Immature natural killer cell (primary cell): ENCODE measurements at regions not wholly inside any gene's neighbourhood (a gene's known extent, or its start where the extent isn't known, plus 50 kb on each side); places are given as distances from the start of the nearest gene placed in this dataset.

ENCODE experiments used
- DNase-seq, 3 donors: peaks; one replicate each; pipeline ENCODE4 v3.0.0; 2022; ENCODE audit warnings: mixed read lengths in 1 of 3
- H3K27ac Mint-ChIP-seq, 6 donors: one replicate each; pipeline ENCODE4 v1.8.0; 2020; ENCODE audit warnings: mixed read lengths in 6 of 6, mild to moderate bottlenecking in 5 of 6, inconsistent platforms in 4 of 6, moderate library complexity in 3 of 6
- H3K27me3 Mint-ChIP-seq, 3 donors: one replicate each; pipeline ENCODE4 v1.8.0; 2020 to 2021; ENCODE audit warnings: low read depth in 3 of 3, mild to moderate bottlenecking in 3 of 3, mixed read lengths in 3 of 3, moderate library complexity in 3 of 3, inconsistent platforms in 1 of 3
- H3K36me3 Mint-ChIP-seq, 3 donors: one replicate each; pipeline ENCODE4 v1.8.0; 2020; ENCODE audit warnings: mixed read lengths in 3 of 3, inconsistent platforms in 2 of 3, mild to moderate bottlenecking in 2 of 3
- H3K4me1 Mint-ChIP-seq, 2 donors: one replicate each; pipeline ENCODE4 v1.8.0; 2020; ENCODE audit warnings: inconsistent platforms in 2 of 2, mild to moderate bottlenecking in 2 of 2, mixed read lengths in 2 of 2, moderate library complexity in 1 of 2
- H3K4me3 Mint-ChIP-seq, 5 donors: one replicate each; pipeline ENCODE4 v1.8.0; 2020; ENCODE audit warnings: mild to moderate bottlenecking in 5 of 5, mixed read lengths in 5 of 5, inconsistent platforms in 3 of 5, moderate library complexity in 3 of 5
- H3K9me3 Mint-ChIP-seq, 6 donors: one replicate each; pipeline ENCODE4 v1.8.0; 2020; ENCODE audit warnings: mild to moderate bottlenecking in 6 of 6, mixed read lengths in 6 of 6, inconsistent platforms in 4 of 6, moderate library complexity in 3 of 6

DNA sequence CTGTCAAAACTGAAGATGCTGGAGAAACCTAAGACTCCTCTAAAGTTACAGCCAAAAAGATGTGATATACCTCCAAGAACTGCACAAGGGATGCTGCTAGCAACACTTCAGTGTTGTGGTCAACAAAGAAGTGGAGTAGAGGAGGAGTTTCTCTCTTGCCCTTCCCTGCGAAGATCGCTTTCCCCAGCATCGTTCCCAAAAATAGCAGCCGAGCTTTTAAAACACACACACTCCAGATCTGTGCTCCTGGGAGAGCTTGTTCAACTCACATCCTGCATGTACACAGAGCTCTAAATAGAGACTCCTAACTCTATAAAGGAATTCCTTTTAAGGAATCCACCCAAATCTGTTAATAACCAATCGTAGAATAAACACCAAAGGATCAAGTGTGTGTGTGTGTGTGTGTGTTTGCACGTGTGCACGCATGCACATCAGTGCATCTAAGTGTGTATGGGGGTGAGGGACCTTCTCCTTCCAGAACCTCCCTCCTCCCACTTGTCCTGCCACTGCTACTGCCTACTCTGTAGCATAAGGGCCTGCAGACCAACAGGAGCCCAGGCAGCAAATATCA, 58.5 kb downstream of the PSMG1 start:
- H3K27me3 Mint-ChIP-seq, result peaks cover 3 to 8% (median 6%) of the 10 kb centered on the region in 3 donors
- H3K27ac Mint-ChIP-seq, result no peak overlapping the region
- peaks cover 0 to 7% (median under 1%) of the 10 kb centered on the region in 6 donors for H3K9me3 Mint-ChIP-seq
- peaks cover 21 to 22% of the 10 kb centered on the region in 2 donors for H3K4me1 Mint-ChIP-seq
- H3K4me3 Mint-ChIP-seq, result no peak overlapping the region
- H3K36me3 Mint-ChIP-seq, result peaks cover 0 to 3% (median 0%) of the 10 kb centered on the region in 3 donors
- no peak for DNase-seq

DNA sequence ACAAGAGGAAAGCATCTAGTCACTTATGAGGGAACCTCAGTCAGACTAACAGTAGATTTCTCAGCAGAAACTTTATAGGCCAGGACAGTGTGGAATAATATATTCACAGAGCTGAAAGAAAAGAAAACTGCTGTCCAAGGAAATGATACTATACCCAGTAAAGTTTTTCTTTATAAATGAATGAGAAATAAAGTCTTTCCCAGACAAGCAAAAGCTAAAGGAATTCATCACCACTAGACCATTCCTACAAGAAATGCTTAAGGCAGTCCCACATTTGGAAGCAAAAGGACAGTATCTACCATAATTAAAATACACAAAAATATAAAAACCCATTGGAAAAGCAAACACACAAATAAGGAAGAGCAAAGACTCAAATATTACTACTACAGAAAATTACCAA, 59.9 kb downstream of the PSMG1 start:
- DNase-seq, result no peak
- peaks cover 0 to 7% (median under 1%) of the 10 kb centered on the region in 6 donors for H3K9me3 Mint-ChIP-seq

DNA sequence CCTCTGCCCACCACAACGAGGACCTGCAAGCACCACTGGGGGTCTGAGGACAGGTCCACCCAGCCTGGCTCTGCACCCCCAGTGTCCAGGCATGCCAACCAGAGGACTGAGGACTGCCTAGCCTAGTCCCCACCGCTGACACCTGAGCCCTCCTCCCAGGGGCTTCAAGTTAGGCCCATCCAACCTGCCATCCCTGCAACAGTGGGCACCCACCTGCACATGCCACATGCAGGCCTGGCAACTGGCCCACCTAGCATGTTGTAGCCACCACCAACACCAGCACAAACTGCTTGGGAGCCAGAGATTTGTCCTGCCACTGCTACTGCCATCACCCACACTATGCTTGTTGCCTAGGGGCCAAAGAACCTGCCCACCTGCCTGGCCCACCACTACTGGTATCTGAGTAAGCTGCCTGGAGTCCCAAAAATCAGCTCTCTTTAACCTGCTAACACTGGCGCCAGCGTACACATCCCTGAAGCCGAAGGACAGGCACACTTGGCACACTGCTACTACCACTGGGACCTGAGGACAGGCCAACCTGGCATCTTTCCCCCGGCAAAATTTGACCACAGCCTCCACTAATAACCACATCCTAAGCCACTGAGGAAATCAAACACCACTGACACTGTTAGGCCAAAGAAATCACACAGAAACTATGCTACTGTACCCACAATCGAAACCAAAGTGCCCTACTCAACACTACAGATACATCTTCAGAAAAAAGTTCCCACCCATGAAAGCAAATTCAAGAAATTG, 61.5 kb downstream of the PSMG1 start:
- Mint-ChIP-seq H3K9me3 (peaks cover 0 to 7% (median under 1%) of the 10 kb centered on the region in 6 donors), H3K36me3 (peaks cover 0 to 3% (median 0%) of the 10 kb centered on the region in 3 donors), H3K27ac (peak overlapping the region; percentile 2 to 58 (median 18)), H3K27me3 (peaks cover 3 to 6% (median 5%) of the 10 kb centered on the region in 3 donors), H3K4me3 (peak overlapping the region; percentile 21 to 70 (median 53)), H3K4me1 (peaks cover 21 to 22% of the 10 kb centered on the region in 2 donors)
- DNase-seq, result peak; percentile 42 to 49 (median 46)

More for the DNA sequence above, 59.9 kb downstream of the PSMG1 start:
- H3K36me3 Mint-ChIP-seq, result peaks cover 0 to 3% (median 0%) of the 10 kb centered on the region in 3 donors
- H3K4me3 Mint-ChIP-seq, result no peak overlapping the region
- peaks cover 21 to 22% of the 10 kb centered on the region in 2 donors for H3K4me1 Mint-ChIP-seq
- H3K27me3 Mint-ChIP-seq, result peaks cover 3 to 5% (median 5%) of the 10 kb centered on the region in 3 donors
- H3K27ac Mint-ChIP-seq, result no peak overlapping the region

DNA sequence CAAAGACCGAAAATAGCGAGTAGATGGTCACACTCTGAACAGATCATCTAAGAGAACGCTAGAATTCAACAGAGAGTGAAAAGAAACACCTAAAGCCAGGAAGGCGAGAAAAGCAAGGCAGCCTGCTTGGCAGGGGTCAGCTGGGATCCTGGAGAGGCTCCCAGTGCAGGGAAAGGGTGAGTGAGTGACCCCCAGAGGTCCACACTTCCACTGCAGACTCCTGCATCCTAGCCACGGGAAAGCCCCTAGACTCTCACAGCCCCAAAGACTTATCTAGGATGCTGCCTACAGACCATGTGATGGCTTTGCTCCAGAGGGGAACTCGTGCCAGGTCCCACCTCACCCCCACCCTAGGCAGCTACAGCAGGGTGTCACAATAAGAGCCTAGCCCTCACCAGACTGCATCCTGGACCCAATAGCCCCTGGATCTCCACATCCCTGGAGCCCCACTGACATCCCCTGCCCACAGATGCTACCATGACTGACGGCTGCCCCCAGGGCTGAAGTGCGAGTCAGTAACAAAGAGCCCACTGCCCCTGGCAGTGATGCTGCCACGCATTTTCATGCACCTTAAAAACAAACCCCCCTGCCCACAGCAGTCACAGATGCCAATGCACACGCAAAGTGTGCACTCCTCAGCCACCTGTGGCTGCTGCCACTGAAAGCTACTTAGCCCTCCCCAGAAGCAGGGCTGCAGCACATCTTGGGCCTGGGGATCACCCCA, 62.2 kb downstream of the PSMG1 start:
- H3K4me1 Mint-ChIP-seq, result peaks cover 21 to 22% of the 10 kb centered on the region in 2 donors
- peaks cover 0 to 8% (median under 1%) of the 10 kb centered on the region in 6 donors for H3K9me3 Mint-ChIP-seq
- no peak overlapping the region for H3K4me3 Mint-ChIP-seq
- H3K27ac Mint-ChIP-seq, result no peak overlapping the region
- H3K36me3 Mint-ChIP-seq, result peaks cover 0 to 3% (median 0%) of the 10 kb centered on the region in 3 donors
- peaks cover 3 to 6% (median 4%) of the 10 kb centered on the region in 3 donors for H3K27me3 Mint-ChIP-seq
- no peak for DNase-seq

DNA sequence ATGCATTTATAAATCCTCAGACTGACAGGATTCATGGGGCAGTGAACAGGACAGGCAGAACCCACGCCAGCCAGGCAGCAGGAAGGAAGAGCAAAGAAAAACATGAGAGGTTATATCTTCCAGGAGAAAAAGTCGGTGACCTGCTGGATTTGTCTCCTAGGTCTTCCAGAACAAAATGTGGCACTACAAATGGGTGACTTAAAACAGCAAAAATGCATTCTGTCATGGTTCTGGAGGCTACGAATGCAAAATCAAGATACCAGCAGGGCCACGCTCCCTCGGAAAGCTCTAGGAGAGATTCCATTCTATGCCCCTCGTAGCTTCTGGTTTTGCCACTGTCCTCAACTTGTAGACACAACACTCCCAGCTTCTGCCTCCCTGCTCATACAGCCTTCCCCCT, 63.4 kb downstream of the PSMG1 start:
- no peak overlapping the region for H3K27ac Mint-ChIP-seq
- peaks cover 0 to 3% (median 0%) of the 10 kb centered on the region in 3 donors for H3K36me3 Mint-ChIP-seq
- H3K9me3 Mint-ChIP-seq, result peaks cover 0 to 9% (median under 1%) of the 10 kb centered on the region in 6 donors
- no peak overlapping the region for H3K4me3 Mint-ChIP-seq
- no peak for DNase-seq
- H3K27me3 Mint-ChIP-seq, result peaks cover 3 to 5% (median 4%) of the 10 kb centered on the region in 3 donors
- peaks cover 17 to 22% of the 10 kb centered on the region in 2 donors for H3K4me1 Mint-ChIP-seq

DNA sequence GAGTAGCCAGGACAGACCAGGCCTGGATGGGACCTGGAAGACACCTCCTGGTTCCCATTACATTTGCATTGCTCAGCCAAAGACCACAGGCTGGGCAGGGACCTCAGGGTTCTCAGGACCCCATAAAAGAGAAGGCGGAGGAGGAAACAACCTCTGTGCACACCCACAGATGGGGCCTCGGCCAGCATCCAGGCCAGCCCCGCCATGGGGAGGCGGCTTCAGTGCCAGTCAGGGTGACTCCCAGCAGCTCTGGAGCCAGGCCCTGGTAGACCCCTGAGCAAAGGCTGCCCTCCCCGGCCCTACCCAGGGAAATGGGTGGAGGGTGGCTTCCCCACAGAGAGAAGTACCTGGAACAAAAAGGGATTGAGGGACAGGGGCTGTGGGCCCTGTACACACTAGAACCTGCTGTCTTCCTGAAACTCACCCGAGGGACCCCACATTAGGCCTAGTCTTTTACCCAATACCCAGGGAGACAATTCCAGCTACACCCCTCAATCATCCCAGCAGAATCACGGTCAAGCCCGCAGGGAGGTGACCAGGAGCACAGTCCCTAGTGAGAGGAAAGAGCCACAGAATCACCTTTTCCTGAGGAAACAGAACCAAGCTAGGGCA, 64.5 kb downstream of the PSMG1 start:
- H3K4me1 Mint-ChIP-seq, result peaks cover 17 to 22% of the 10 kb centered on the region in 2 donors
- no peak for DNase-seq
- peaks cover 3 to 4% (median 3%) of the 10 kb centered on the region in 3 donors for H3K27me3 Mint-ChIP-seq
- no peak overlapping the region for H3K4me3 Mint-ChIP-seq
- peaks cover 0 to 9% (median under 1%) of the 10 kb centered on the region in 6 donors for H3K9me3 Mint-ChIP-seq
- H3K27ac Mint-ChIP-seq, result no peak overlapping the region
- H3K36me3 Mint-ChIP-seq, result peaks cover 0 to 3% (median 0%) of the 10 kb centered on the region in 3 donors

DNA sequence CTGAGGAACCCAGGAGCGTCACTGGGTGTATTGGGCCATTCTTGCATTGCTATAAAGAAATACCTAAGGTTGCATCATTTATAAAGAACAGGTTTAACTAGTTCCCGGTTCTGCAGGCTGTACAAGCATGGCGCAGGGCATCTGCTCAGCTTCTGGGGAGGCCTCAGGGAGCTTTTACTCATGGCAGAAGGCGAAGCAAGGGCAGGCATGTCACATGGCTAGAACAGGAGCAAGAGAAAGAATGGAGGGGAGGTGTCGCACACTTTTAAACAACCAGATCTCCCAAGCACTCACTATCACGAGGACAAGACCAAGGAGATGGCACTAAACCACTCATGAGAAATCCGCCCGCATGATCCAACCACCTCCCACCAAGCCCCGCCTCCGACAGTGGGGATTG, 65.2 kb downstream of the PSMG1 start:
- peaks cover 0 to 8% (median under 1%) of the 10 kb centered on the region in 6 donors for H3K9me3 Mint-ChIP-seq
- no peak overlapping the region for H3K4me3 Mint-ChIP-seq
- peaks cover 17 to 22% of the 10 kb centered on the region in 2 donors for H3K4me1 Mint-ChIP-seq
- H3K36me3 Mint-ChIP-seq, result peaks cover 0 to 3% (median 0%) of the 10 kb centered on the region in 3 donors
- H3K27me3 Mint-ChIP-seq, result peaks cover 3 to 5% (median 3%) of the 10 kb centered on the region in 3 donors
- no peak for DNase-seq
- no peak overlapping the region for H3K27ac Mint-ChIP-seq

DNA sequence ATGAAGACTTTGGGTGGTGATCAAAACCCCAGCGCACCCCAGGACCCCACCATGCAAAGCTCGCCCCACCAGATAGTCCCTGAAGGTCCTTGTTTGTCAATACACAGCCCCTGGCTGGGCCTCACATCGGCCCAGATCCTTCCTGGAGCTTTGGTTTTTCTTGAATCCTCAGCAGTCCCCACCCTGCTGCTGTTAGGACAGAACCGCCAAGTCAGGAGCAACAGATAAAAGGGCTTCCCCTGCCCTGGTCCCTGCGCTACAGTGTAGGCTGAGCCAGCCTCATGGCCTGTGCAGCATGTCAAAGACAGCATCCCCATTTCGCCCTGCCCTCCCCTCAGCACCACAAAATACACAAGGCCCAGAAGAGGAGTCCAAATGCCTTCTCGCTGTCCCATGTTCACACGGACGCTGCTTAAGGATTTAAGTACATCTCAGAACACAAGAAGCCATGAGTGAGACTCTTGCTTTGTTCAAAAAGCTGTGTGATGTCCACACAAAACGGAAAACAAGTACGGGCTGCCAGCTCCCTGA, 65.7 kb downstream of the PSMG1 start:
- peaks cover 0 to 5% (median under 1%) of the 10 kb centered on the region in 6 donors for H3K9me3 Mint-ChIP-seq
- H3K4me3 Mint-ChIP-seq, result no peak overlapping the region
- no peak for DNase-seq
- H3K36me3 Mint-ChIP-seq, result peaks cover 0 to 3% (median 0%) of the 10 kb centered on the region in 3 donors
- H3K27ac Mint-ChIP-seq, result no peak overlapping the region
- peaks cover 3 to 5% (median 3%) of the 10 kb centered on the region in 3 donors for H3K27me3 Mint-ChIP-seq
- H3K4me1 Mint-ChIP-seq, result peaks cover 17 to 20% of the 10 kb centered on the region in 2 donors

DNA sequence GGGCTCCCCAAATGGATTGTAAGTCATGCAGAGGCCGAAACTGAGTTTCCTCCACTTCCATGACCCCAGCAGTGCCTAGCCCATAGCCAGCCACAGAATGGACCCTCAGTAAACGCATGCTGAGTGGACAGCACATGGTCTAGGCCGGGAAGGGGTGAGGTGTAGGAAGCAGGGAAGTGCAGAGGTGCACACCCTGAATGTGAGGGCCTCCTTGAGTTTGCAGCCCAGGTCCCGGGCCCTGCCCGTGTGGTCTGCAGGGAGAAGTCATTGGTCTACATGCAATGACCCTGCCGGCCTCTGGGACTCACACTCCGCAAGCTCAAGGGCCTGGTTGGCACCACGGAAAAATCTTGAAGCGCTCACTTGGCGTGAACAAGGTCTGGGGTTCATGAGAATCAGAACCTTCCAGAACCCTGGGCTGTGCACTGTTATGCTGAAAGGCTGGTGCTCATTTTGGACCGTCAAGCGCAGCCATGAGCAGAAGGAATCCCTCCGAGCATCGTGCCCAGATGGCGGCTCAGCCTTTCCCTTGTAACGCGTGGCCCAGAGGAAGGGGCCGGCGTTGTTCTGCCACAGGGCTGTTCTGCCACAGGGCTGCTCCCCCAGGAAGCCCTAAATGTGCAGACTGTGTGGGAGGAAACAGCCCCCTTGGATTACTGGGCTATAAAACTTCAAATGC, 66.4 kb downstream of the PSMG1 start:
- Mint-ChIP-seq H3K27me3 (peaks cover 0 to 3% (median 1%) of the 10 kb centered on the region in 3 donors), H3K36me3 (no peaks in the 10 kb centered on the region), H3K27ac (no peak overlapping the region), H3K4me1 (peaks cover 12 to 14% of the 10 kb centered on the region in 2 donors), H3K9me3 (peaks cover 0 to 2% (median 0%) of the 10 kb centered on the region in 6 donors), H3K4me3 (no peak overlapping the region)
- DNase-seq, result no peak

DNA sequence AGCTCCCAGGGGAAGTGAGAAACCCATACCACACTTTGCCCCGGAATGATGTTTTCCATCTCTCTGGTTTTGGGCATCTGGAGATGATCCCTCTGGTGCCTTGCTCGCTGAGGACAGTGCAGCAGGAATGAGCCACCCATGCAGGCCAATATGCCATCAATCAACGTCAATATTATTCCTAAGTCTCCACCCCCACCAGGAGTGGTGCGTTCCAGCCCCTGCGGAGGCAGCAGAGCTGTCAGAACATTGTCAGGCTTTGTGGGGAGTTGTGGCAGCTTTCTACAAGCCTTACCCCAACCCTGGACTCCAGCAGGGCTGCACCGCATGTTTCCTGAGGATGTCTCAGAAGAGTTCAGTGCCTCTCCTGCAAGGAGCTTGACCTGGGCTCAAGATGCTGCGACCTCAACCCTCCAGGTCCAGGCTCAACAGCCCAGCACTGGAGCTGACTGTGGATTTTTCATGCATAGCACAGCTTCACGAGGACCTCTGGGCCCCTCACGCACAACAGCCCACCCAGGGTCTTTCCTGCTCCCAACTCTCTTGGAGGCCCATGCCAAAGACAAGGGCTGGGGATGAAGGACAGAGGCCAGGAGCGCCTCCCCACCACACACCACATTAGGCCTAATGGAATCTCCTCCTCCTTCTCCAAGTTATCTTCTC, 67.5 kb downstream of the PSMG1 start:
- no peak overlapping the region for H3K4me3 Mint-ChIP-seq
- peaks cover 0 to 2% (median 0%) of the 10 kb centered on the region in 6 donors for H3K9me3 Mint-ChIP-seq
- H3K27ac Mint-ChIP-seq, result no peak overlapping the region
- DNase-seq, result no peak
- no peaks in the 10 kb centered on the region for H3K36me3 Mint-ChIP-seq
- H3K4me1 Mint-ChIP-seq, result peaks cover under 1 to 3% of the 10 kb centered on the region in 2 donors
- H3K27me3 Mint-ChIP-seq, result peaks cover 0 to 3% (median 1%) of the 10 kb centered on the region in 3 donors

DNA sequence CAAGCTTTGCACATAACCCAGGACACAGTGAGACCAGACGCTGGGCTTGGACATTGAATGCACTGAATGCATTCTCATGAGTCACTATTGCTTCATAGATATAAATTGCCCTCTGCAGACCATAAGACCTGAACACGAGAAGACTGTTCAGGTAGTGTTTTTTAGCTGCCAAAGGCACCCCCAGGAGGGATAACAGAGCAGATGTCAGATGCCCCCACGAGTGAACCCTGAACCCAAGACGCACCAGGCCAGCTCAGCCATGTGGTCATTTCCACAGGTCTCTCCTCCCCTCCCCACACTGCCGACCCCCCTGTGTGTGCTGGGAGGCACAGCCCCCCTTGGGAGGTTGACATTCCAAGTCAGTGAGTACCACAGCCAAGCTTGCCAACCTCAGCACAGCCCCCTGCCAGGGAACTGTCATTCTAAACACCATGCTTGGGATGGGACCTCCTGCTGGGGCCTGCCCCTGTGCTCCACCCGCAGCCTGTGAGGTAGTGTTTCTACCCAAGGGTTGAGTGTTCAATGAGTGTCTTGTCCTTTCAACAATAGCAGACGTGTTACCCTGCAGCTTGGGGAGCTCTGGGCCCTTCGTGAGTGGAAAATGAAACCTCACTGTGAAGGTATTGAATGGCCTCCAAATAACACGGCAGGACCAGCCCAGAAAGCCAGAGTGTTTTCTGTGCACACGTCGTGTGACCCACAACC, 68.2 kb downstream of the PSMG1 start:
- H3K4me1 Mint-ChIP-seq, result no peaks in the 10 kb centered on the region
- no peaks in the 10 kb centered on the region for H3K36me3 Mint-ChIP-seq
- H3K27me3 Mint-ChIP-seq, result peaks cover 0 to 3% (median 1%) of the 10 kb centered on the region in 3 donors
- peaks cover 0 to 2% (median 0%) of the 10 kb centered on the region in 6 donors for H3K9me3 Mint-ChIP-seq
- no peak overlapping the region for H3K4me3 Mint-ChIP-seq
- DNase-seq, result no peak
- H3K27ac Mint-ChIP-seq, result no peak overlapping the region
